Type B pancreatic cell (in vitro differentiated cells): ENCODE measurements at regions not wholly inside any gene's neighbourhood (a gene's known extent, or its start where the extent isn't known, plus 50 kb on each side); places are given as distances from the start of the nearest gene placed in this dataset.

Experiments
- DNase-seq: peaks from one replicate; pipeline ENCODE4 v3.0.0; 2021; ENCODE audit warnings: mixed read lengths; ENCODE audit not compliant: unreplicated experiment; ENCODE audit errors: extremely low spot score
- H3K27ac Mint-ChIP-seq: 2 replicates; pipeline ENCODE4 v1.8.0; 2021; ENCODE audit warnings: mild to moderate bottlenecking, mixed read lengths
- H3K27me3 Mint-ChIP-seq: 2 replicates; pipeline ENCODE4 v1.8.0; 2021; ENCODE audit warnings: mixed read lengths
- H3K36me3 Mint-ChIP-seq: 2 replicates; pipeline ENCODE4 v1.8.0; 2021; ENCODE audit warnings: mixed read lengths
- H3K4me1 Mint-ChIP-seq: one replicate; pipeline ENCODE4 v1.8.0; 2021; ENCODE audit warnings: mixed read lengths; ENCODE audit not compliant: unreplicated experiment
- H3K4me3 Mint-ChIP-seq: 2 replicates; pipeline ENCODE4 v1.8.0; 2021; ENCODE audit warnings: mild to moderate bottlenecking, mixed read lengths
- H3K9me3 Mint-ChIP-seq: 2 replicates; pipeline ENCODE4 v1.8.0; 2021; ENCODE audit warnings: mixed read lengths
- TF ChIP-seq, protein P1 (sequence below): fragments of 200-600 bp; sonication (generic); conservative IDR thresholded peaks from 2 replicates; pipeline ENCODE4 v1.5.0; 2021; ENCODE audit warnings: antibody characterized with exemption, mild to moderate bottlenecking

DNA sequence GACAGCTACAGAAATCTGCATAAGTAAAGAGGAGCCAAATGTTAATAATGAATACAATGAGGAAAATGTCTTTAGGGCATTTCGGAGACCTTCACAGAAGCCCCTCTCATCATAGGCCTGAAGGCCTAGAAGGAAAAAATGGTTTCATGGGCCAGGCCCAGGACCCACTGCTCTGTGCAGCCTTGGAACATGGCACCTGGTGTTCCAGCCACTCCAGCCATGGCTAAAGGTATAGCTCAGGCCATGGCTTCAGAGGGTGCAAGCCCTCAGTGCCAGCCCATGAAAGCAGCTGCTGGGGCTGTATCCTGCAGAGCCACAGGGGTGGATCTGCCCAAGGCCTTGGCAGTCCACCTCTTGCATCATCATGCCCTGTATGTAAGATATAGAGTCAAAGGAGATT lies 261.1 kb downstream of the SNCA start:
- no peak overlapping the region for H3K27ac Mint-ChIP-seq
- H3K9me3 Mint-ChIP-seq = no peaks in the 10 kb centered on the region
- TF ChIP-seq, protein P1, sequence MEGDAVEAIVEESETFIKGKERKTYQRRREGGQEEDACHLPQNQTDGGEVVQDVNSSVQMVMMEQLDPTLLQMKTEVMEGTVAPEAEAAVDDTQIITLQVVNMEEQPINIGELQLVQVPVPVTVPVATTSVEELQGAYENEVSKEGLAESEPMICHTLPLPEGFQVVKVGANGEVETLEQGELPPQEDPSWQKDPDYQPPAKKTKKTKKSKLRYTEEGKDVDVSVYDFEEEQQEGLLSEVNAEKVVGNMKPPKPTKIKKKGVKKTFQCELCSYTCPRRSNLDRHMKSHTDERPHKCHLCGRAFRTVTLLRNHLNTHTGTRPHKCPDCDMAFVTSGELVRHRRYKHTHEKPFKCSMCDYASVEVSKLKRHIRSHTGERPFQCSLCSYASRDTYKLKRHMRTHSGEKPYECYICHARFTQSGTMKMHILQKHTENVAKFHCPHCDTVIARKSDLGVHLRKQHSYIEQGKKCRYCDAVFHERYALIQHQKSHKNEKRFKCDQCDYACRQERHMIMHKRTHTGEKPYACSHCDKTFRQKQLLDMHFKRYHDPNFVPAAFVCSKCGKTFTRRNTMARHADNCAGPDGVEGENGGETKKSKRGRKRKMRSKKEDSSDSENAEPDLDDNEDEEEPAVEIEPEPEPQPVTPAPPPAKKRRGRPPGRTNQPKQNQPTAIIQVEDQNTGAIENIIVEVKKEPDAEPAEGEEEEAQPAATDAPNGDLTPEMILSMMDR = no peak
- H3K4me3 Mint-ChIP-seq = no peak overlapping the region
- H3K36me3 Mint-ChIP-seq = no peaks in the 10 kb centered on the region
- no peak for DNase-seq
- H3K4me1 Mint-ChIP-seq = peaks cover 15% of the 10 kb centered on the region
- no peaks in the 10 kb centered on the region for H3K27me3 Mint-ChIP-seq

DNA sequence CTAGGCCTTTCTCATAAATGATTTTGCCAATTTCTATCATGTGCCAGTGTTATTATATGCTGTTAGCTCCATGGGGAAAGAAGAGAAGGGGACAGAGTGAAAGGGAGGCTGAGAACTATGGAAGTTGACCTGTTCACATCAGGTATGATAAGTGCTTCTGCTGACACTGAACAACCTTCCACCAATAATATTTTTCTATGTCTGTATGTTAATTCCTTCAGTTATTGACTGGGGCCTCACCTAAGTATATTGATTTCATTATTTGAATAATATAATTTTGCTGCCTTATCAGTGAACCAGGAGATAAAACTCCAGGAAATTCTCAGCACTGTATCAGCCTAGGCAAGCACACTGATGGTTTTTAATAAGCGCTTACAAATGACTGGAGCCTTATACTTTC lies 262.8 kb downstream of the SNCA start:
- Mint-ChIP-seq H3K36me3 (no peaks in the 10 kb centered on the region), H3K27ac (no peak overlapping the region), H3K27me3 (no peaks in the 10 kb centered on the region), H3K4me3 (no peak overlapping the region), H3K4me1 (peaks cover 15% of the 10 kb centered on the region), H3K9me3 (no peaks in the 10 kb centered on the region)
- no peak for DNase-seq
- TF ChIP-seq, protein P1 = no peak

DNA sequence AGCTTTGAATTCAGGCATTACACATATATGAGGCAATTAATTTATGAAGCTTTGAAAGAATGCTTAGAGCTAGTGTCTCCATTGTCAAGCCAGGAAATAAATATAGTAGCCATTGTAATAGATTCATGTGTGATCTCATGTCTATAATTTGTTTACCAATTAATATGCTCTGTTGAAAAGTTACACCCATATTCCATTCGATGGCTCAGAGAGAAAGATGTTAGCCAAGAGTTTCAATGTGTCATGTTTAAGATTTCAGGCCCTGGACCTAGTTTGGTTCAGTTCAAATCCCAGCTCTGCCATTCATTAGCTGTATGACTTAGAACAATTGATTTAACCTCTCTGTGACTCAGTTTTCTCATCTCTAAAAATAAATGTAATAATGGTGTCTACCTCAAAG lies 263.3 kb downstream of the SNCA start:
- DNase-seq = no peak
- TF ChIP-seq, protein P1 = no peak
- peaks cover 15% of the 10 kb centered on the region for H3K4me1 Mint-ChIP-seq
- H3K36me3 Mint-ChIP-seq = no peaks in the 10 kb centered on the region
- H3K9me3 Mint-ChIP-seq = no peaks in the 10 kb centered on the region
- H3K27me3 Mint-ChIP-seq = no peaks in the 10 kb centered on the region
- H3K27ac Mint-ChIP-seq = no peak overlapping the region
- H3K4me3 Mint-ChIP-seq = no peak overlapping the region

DNA sequence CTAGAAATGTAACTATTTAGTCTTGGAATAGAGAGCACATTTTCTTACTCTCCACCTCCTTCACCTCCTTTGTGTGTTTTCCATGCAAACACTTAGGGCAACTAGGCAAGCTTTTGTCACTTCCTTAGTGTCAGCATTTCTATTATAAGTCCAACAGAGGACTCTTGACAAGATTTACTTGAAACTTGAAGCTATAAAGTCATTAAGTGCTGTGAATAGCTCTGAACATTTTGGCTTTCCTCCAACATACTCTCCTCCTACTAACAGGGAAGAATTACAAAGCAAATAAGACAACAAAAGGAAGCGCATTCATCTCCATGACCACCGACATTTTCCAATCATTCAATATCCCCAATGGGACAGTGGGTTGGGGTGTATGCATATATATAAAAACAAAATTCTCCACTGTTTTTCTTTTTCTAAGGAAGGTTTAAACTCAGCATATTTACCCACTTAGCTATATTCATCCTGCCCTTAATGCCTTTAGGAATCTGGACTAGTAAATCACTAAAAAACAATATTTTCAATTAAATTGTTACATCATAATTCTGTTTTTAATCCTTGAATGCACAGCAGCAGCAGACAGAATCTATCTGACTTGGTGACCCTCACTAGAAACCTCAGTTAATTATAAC lies 264.6 kb downstream of the SNCA start:
- DNase-seq = no peak
- Mint-ChIP-seq H3K36me3 (no peaks in the 10 kb centered on the region), H3K4me1 (peaks cover 15% of the 10 kb centered on the region), H3K9me3 (peaks cover 1% of the 10 kb centered on the region), H3K27me3 (no peaks in the 10 kb centered on the region), H3K4me3 (no peak overlapping the region), H3K27ac (no peak overlapping the region)
- TF ChIP-seq, protein P1 = no peak

DNA sequence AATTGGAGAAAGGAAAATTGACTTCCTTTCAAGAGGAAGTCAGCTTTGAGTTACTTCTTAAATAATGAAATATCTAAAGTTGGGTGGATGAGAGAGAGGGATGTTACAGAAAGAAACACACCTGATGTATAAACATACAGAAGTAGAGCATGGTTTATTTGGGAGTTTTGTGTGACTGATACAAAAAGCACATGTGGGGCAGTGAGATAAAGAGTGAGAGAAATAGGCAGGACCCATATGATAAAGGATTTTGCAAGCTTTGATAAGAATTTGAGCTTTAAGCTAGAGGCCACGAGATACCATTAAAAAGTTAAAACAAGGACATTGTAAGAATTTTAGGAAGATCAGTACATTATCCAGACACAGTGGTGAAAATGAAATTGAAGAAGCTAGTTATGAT lies 263.3 kb upstream of the GPRIN3 start:
- H3K9me3 Mint-ChIP-seq = peaks cover 5% of the 10 kb centered on the region
- H3K27ac Mint-ChIP-seq = no peak overlapping the region
- no peak for DNase-seq
- no peaks in the 10 kb centered on the region for H3K36me3 Mint-ChIP-seq
- H3K4me3 Mint-ChIP-seq = no peak overlapping the region
- H3K27me3 Mint-ChIP-seq = no peaks in the 10 kb centered on the region
- peaks cover 15% of the 10 kb centered on the region for H3K4me1 Mint-ChIP-seq
- TF ChIP-seq, protein P1 = no peak

DNA sequence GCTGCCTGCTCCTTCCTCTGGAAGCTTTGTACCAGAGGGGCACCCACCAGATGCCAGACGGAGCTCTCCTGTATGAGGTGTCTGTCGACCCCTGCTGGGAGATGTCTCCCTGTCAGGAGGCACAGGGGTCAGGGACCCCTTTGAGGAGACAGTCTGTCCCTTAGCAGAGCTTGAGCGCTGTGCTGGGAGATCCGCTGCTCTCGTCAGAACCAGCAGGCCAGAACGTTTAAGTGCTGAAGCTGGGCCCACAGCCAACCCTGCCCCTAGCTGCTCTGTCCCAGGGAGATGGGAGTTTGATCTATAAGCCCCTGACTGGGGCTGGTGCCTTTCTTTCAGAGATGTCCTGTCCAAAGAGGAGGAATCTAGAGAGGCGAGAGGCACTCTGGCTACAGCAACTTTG lies 260.3 kb upstream of the GPRIN3 start:
- H3K27ac Mint-ChIP-seq = no peak overlapping the region
- DNase-seq = no peak
- H3K36me3 Mint-ChIP-seq = no peaks in the 10 kb centered on the region
- no peaks in the 10 kb centered on the region for H3K27me3 Mint-ChIP-seq
- H3K9me3 Mint-ChIP-seq = peaks cover 5% of the 10 kb centered on the region
- H3K4me3 Mint-ChIP-seq = no peak overlapping the region
- TF ChIP-seq, protein P1 = no peak
- H3K4me1 Mint-ChIP-seq = peaks cover 13% of the 10 kb centered on the region
